ENCODE measurements at regions not wholly inside any gene's neighbourhood (a gene's known extent, or its start where the extent isn't known, plus 50 kb on each side); places are given as distances from the start of the nearest gene placed in this dataset.

DNA sequence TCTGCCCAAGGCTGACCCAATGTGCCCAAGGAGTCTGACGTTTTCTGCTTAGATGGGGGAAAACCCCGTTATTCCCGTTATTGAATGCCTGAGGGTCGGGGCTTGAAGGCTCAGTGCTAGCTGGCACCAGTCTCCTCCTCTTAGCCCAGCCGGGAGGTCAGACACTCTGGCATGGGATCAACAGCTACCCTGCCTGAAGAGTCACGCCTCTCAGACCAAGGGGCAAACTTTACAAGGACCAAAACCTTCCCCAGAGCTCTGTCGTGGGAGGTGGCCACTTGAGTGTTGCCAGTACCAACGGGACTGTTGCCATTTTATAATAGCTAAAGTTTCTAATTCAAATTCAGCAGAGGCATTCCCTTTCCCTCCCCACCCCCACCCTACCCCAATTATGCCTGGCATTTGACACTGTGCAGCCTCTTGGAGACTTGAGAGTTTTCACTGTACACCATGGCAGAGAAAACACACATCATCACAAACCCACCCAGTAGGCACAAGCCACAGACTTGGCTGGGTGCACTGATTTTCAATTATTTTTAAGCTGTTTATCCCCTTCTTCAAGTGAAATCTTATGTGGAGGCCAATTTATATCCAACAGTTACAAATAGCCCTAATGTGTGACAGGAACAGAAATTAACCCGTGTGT is 137.5 kb upstream of the SYT13 start:
- TF ChIP-seq CTCF (conservative IDR thresholded peaks at IDR 0.05), result no peak
- H3K79me2 ChIP-seq (ENCODE audit: insufficient read depth, low read length), result no peaks in the 10 kb centered on the region
- no peak overlapping the region for H2BK20ac ChIP-seq (ENCODE audit: low read depth, low read length, poor library complexity, severe bottlenecking)
- no peak overlapping the region for H2AFZ ChIP-seq (ENCODE audit: low read length)
- H3T11ph ChIP-seq (ENCODE audit: low read length), result no peak overlapping the region
- H3K56ac ChIP-seq (ENCODE audit: insufficient read length, low read depth, low read length), result no peak overlapping the region
- H4K91ac ChIP-seq (ENCODE audit: insufficient read length, low read depth, low read length), result no peak overlapping the region
- no peak overlapping the region for H4K8ac ChIP-seq (replicated peaks; ENCODE audit: insufficient read length, low read depth, low read length)
- no peak overlapping the region for H3K4ac ChIP-seq (ENCODE audit: low read depth, low read length)
- no peak overlapping the region; the same call in 1 of the 2 replicates for H3K14ac ChIP-seq (ENCODE audit: insufficient read depth, low read length)
- Mint-ChIP-seq H3K27ac (no peak overlapping the region), H3K4me3 (no peak overlapping the region), H3K9me3 (no peaks in the 10 kb centered on the region), H3K27me3 (ENCODE audit: low read depth) (peaks cover 8% of the 10 kb centered on the region), H3K4me1 (peaks cover 0 to 10% of the 10 kb centered on the region in 2 experiments; a peak in 2 of 4 replicates), H3K36me3 (ENCODE audit: insufficient read depth in 1 of 3, low read depth in 3 of 3) (no peaks in the 10 kb centered on the region)
- no peak overlapping the region for H3K18ac ChIP-seq (ENCODE audit: insufficient read length, low read depth, low read length)
- no peaks in the 10 kb centered on the region for H3K9me3 ChIP-seq (ENCODE audit: control insufficient read depth, low read depth, low read length)
- WGBS (ENCODE audit: extremely low coverage, insufficient read length, low lambda C conversion rate), result no CpG with 5 or more reads among the region's 9 CpGs
- no peak overlapping the region for H3K4me2 ChIP-seq (ENCODE audit: insufficient read depth, insufficient read length, low read length)
- H3K27ac ChIP-seq (ENCODE audit: insufficient read length, low read depth, low read length), result no peak overlapping the region
- no peak overlapping the region for H2BK12ac ChIP-seq (ENCODE audit: insufficient read length, low read depth, low read length)
- H2AK5ac ChIP-seq (ENCODE audit: insufficient read length, low read length), result no peak overlapping the region
- no peak overlapping the region for H3K9ac ChIP-seq (ENCODE audit: extremely low read depth, insufficient read length, low read length)
- H2BK15ac ChIP-seq (ENCODE audit: low read depth, low read length), result no peak overlapping the region
- H3K23me2 ChIP-seq (ENCODE audit: insufficient read length, low read depth, low read length, poor library complexity, severe bottlenecking), result no peaks in the 10 kb centered on the region
- no peak overlapping the region for H2BK5ac ChIP-seq (ENCODE audit: insufficient read length, low read length)
- no peak overlapping the region for H4K5ac ChIP-seq (ENCODE audit: insufficient read length, low read depth, low read length)
- H3K23ac ChIP-seq (ENCODE audit: insufficient read length, low read depth, low read length), result no peak overlapping the region
- H3K79me1 ChIP-seq (ENCODE audit: insufficient read depth, low read depth, low read length, poor library complexity, severe bottlenecking), result no peaks in the 10 kb centered on the region
- H4K20me1 ChIP-seq (ENCODE audit: control insufficient read depth, insufficient read depth, insufficient read length), result no peaks in the 10 kb centered on the region
- no peak for DNase-seq
- no peaks in the 10 kb centered on the region for H3K27me3 ChIP-seq (ENCODE audit: insufficient read depth, low read length)
- H2BK120ac ChIP-seq (ENCODE audit: low read depth, low read length, poor library complexity, severe bottlenecking), result no peak overlapping the region
- H3K4me1 ChIP-seq (ENCODE audit: insufficient read depth, low read length), result no peaks in the 10 kb centered on the region

Measured in H9 (cell line).